ENCODE measurements at regions not wholly inside any gene's neighbourhood (a gene's known extent, or its start where the extent isn't known, plus 50 kb on each side); places are given as distances from the start of the nearest gene placed in this dataset.

- Histone ChIP-seq H3K27ac (no peak overlapping the region), H3K36me3 (no peaks in the 10 kb centered on the region), H3K4me3 (no peak overlapping the region), H3K27me3 (replicated peaks; ENCODE audit: insufficient read depth) (no peaks in the 10 kb centered on the region), H3K9me3 (no peaks in the 10 kb centered on the region), H3K4me1 (ENCODE audit: control insufficient read depth in 1 of 2, low read depth in 2 of 2) (peaks cover 0 to 7% of the 10 kb centered on the region in 2 donors)
- DNase-seq (ENCODE audit: low spot score) (no peak), ATAC-seq (ENCODE audit: insufficient number of reproducible peaks, low FRiP score, low read depth) (no peak)
- TF ChIP-seq, protein P1, sequence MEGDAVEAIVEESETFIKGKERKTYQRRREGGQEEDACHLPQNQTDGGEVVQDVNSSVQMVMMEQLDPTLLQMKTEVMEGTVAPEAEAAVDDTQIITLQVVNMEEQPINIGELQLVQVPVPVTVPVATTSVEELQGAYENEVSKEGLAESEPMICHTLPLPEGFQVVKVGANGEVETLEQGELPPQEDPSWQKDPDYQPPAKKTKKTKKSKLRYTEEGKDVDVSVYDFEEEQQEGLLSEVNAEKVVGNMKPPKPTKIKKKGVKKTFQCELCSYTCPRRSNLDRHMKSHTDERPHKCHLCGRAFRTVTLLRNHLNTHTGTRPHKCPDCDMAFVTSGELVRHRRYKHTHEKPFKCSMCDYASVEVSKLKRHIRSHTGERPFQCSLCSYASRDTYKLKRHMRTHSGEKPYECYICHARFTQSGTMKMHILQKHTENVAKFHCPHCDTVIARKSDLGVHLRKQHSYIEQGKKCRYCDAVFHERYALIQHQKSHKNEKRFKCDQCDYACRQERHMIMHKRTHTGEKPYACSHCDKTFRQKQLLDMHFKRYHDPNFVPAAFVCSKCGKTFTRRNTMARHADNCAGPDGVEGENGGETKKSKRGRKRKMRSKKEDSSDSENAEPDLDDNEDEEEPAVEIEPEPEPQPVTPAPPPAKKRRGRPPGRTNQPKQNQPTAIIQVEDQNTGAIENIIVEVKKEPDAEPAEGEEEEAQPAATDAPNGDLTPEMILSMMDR (IDR thresholded peaks at IDR 0.05) = no peak
Observed at GRCh38 chr12:41762691-41763090, 382.0 kb downstream of the GXYLT1 start.

DNA sequence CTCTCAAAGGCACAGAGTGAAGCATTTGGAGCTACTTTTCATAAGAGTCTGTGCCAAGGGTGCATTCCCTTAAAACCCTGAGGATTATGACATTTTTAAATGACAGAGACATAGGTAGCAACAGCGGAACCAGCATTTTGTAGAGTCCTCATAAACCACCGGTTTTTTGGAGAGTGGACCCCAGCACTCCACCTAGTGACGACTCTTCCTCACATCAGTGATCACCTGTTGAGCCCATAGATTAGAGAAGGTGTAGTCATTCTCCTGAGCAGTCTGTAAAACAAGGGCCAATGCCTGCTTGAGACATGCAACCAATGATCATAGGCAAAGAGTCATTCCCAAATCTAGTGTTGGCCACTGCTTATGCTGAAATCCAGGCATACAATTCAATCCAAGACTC, 399.1 kb downstream of the GXYLT1 start:
- Histone ChIP-seq H3K4me1 (ENCODE audit: control insufficient read depth in 1 of 2, low read depth in 2 of 2) (no peaks in the 10 kb centered on the region), H3K9me3 (no peaks in the 10 kb centered on the region), H3K36me3 (no peaks in the 10 kb centered on the region), H3K27ac (no peak overlapping the region), H3K27me3 (replicated peaks; ENCODE audit: insufficient read depth) (no peaks in the 10 kb centered on the region), H3K4me3 (no peak overlapping the region)
- no peak for ATAC-seq (ENCODE audit: insufficient number of reproducible peaks, low FRiP score, low read depth)
- DNase-seq (ENCODE audit: low spot score) = no peak
- TF ChIP-seq, protein P1 (IDR thresholded peaks at IDR 0.05) = no peak

- H3K4me1 ChIP-seq (ENCODE audit: control insufficient read depth in 1 of 2, low read depth in 2 of 2) = no peaks in the 10 kb centered on the region
- TF ChIP-seq, protein P1 (IDR thresholded peaks at IDR 0.05) = no peak
- ATAC-seq (ENCODE audit: insufficient number of reproducible peaks, low FRiP score, low read depth) (no peak), DNase-seq (ENCODE audit: low spot score) (no peak)
- no peaks in the 10 kb centered on the region for H3K27me3 ChIP-seq (replicated peaks; ENCODE audit: insufficient read depth)
- H3K4me3 ChIP-seq = no peak overlapping the region
- no peaks in the 10 kb centered on the region for H3K9me3 ChIP-seq
- no peaks in the 10 kb centered on the region for H3K36me3 ChIP-seq
- no peak overlapping the region for H3K27ac ChIP-seq
Observed at GRCh38 chr12:41743835-41744234, 400.8 kb downstream of the GXYLT1 start.

DNA sequence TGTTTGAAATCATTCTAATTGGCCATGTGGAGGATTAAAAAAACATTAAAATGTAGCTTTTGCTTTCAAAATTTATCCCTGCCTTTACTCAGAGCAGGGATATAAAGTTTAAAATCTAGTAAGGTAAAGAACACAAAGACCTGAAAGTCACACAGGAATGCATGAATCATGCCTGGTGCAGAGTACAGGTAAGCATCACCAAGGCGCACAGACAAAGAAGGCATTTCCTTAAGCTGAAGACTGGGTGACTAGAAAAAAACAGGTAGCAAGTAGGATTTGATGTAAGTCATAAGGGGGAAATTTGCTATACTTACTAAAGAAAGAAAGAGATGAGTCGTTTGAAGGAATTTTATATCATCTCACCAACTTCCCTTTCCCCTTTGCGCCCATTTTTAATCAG, 405.6 kb downstream of the GXYLT1 start:
- no peaks in the 10 kb centered on the region for H3K9me3 ChIP-seq
- no peaks in the 10 kb centered on the region for H3K4me1 ChIP-seq (ENCODE audit: control insufficient read depth in 1 of 2, low read depth in 2 of 2)
- TF ChIP-seq, protein P1 (IDR thresholded peaks at IDR 0.05) = no peak
- DNase-seq (ENCODE audit: low spot score) (no peak), ATAC-seq (ENCODE audit: insufficient number of reproducible peaks, low FRiP score, low read depth) (no peak)
- no peak overlapping the region for H3K27ac ChIP-seq
- H3K36me3 ChIP-seq = no peaks in the 10 kb centered on the region
- no peak overlapping the region for H3K4me3 ChIP-seq
- H3K27me3 ChIP-seq (replicated peaks; ENCODE audit: insufficient read depth) = no peaks in the 10 kb centered on the region

DNA sequence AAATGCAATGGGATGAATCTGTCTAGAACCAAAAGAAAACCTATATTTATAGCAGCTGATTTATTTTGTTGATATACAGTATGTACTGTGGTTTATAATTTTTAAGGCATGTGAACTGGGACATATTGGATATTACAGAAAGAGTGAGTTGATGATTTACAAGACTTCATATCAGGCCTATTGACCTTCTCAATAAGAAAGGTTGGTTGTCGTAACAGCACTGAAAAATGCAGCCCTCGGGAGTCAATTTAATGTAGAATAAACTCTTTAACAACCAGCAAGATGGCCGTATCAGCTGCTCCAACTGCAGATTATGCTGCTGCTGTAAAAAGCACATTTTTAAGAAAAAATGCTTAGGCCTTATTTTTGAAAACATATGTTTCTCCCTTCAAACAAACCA, 407.3 kb downstream of the GXYLT1 start:
- DNase-seq (ENCODE audit: low spot score) (no peak), ATAC-seq (ENCODE audit: insufficient number of reproducible peaks, low FRiP score, low read depth) (no peak)
- no peaks in the 10 kb centered on the region for H3K9me3 ChIP-seq
- no peaks in the 10 kb centered on the region for H3K36me3 ChIP-seq
- TF ChIP-seq, protein P1 (IDR thresholded peaks at IDR 0.05) = no peak
- H3K4me3 ChIP-seq = no peak overlapping the region
- H3K27me3 ChIP-seq (replicated peaks; ENCODE audit: insufficient read depth) = no peaks in the 10 kb centered on the region
- no peak overlapping the region for H3K27ac ChIP-seq
- no peaks in the 10 kb centered on the region for H3K4me1 ChIP-seq (ENCODE audit: control insufficient read depth in 1 of 2, low read depth in 2 of 2)
